Fibroblast of the aortic adventitia (primary cell): ENCODE measurements at regions not wholly inside any gene's neighbourhood (a gene's known extent, or its start where the extent isn't known, plus 50 kb on each side); places are given as distances from the start of the nearest gene placed in this dataset. TPM values are rescaled to one million over a fixed set of nuclear protein-coding genes. Genes with fewer than 3 reads are reported as not detected.

Source experiments
- DNase-seq: peaks from one replicate; pipeline ENCODE4 v3.0.0-alpha.2; 2010; ENCODE audit warnings: low read depth
- H3K4me3 ChIP-seq: 2 replicates; pipeline ENCODE4 v1.5.1; 2011; ENCODE audit warnings: low read depth, mild to moderate bottlenecking, control low read depth, low read length, moderate library complexity
- CTCF ChIP-seq: IDR thresholded peaks from 2 replicates; pipeline ENCODE4 v1.5.1; 2011; ENCODE audit warnings: mild to moderate bottlenecking, low read length, control low read depth, inconsistent platforms; ENCODE audit not compliant: insufficient read depth
- small RNA-seq: library from RNA; depleted of rRNA; stranded (forward); fragments of <200 nt; gene quantifications from one replicate; pipeline ENCODE3, GENCODE V24; 2012

- DNase-seq, result no peak
- TF ChIP-seq CTCF, result no peak
These were observed 62.5 kb upstream of the CDH4 start for GRCh38 chr20:61189534-61189933.

GRCh38 chr20:61191096-61191495 is 61.0 kb upstream of the CDH4 start:
- no peak overlapping the region for H3K4me3 ChIP-seq
- no peak for DNase-seq
- TF ChIP-seq CTCF, result no peak

More at GRCh38 chr20:61189534-61189933, 62.5 kb upstream of the CDH4 start:
- H3K4me3 ChIP-seq, result no peak overlapping the region

- DNase-seq, result no peak
- no peak overlapping the region for H3K4me3 ChIP-seq
- TF ChIP-seq CTCF, result no peak
These were observed 59.6 kb upstream of the CDH4 start for GRCh38 chr20:61192337-61192950.

- no peak for TF ChIP-seq CTCF
- no peak overlapping the region for H3K4me3 ChIP-seq
These were observed 58.9 kb upstream of the CDH4 start for GRCh38 chr20:61193164-61193563.

More at GRCh38 chr20:61193164-61193563, 58.9 kb upstream of the CDH4 start:
- DNase-seq, result no peak

Small RNAs in the stretch of these regions (small RNA-seq; reads per million reads assigned to genes)
- not detected for gene MIR4533
- not detected for gene MIR548AG2
- gene MIR646, result not detected
